Hindlimb muscle (tissue), 1 donor: ENCODE measurements at regions not wholly inside any gene's neighbourhood (a gene's known extent, or its start where the extent isn't known, plus 50 kb on each side); places are given as distances from the start of the nearest gene placed in this dataset.

Source experiments
- DNase-seq: peaks from one replicate; pipeline ENCODE4 v3.0.0-alpha.2; 2013

DNA sequence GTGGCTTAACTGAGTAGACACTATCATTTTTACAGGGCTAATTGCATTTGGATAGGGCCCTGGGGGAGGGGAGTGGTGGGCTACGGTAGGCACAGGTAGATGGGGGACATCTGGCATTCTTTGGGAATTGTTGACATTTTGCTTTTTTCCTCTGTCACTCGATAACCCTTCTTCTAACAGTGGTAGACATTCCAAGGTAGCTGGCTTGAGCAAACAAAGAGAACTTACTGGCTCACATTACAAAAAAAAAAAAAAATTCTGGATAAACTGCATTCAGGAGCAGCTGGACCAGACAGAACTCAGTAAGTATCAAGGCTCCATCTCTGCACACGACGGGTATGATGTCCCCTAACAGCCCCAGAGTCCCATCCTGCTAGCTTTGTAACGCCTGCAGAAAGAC is 585.2 kb downstream of the ZNF608 start:
- DNase-seq = no peak

DNA sequence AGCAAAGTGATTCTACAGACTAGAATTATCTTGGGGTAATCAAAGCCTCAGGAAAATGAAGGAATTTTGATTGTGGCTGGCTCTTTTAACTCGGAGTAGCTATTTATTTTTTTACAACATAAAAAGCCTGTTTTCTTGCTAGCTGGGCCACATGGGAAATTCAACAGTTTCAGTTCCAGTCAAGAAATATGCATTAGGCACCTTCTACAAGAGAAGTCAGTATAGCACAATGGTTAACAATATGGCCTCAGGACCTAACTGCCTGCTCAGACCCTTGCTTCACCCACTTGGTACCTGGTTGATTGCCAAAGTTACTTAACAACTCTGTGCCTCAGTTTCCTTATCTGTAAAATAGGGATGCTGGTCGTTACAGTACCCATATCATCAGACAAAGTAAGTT is 586.2 kb downstream of the ZNF608 start:
- DNase-seq = no peak

DNA sequence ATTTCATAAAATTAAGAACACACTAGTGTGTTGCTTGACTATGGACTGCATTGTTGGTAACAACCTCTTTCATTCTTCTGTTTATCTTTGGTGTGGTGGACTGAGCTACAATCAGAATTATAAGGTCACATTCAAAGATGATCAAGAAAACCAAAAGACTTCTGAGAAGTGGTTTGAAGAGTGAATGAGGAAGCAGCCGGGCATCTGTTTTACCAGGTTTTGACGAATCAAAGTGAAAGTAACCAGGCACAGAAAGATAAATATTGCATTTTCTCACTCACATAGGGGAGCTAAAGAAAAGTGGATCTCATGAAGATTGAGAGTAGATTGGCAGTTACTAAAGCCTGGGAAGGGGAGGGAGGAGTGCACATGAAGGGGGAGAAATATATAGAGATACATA is 589.1 kb downstream of the ZNF608 start:
- no peak for DNase-seq

DNA sequence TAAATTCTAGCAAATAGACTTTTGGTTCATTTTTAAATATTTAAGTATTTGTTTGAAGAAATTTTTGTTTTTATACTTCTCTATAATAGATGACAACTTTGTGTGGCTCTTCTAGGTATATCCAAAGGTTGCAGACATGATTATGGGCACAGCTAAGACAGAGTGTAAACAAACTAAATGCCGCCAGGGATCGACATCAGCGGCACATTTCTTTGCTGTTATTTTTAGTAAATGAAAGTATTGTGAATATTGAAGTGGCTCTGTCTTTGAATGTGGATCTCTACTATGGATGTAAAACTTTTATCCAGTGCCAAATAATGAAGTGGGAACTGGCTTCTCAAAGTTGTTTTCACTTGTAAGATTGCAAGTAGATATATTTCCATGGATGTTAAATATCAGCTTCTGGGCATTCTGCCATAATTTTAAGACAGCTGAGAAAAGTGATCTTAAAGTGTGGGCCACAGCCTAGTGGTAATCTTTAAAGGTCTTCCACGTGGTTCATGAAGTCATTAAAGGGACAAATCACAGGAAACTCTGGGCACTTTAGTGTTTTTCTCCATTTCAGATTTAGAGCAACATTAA is 589.9 kb downstream of the ZNF608 start:
- no peak for DNase-seq

GRCh38 chr5:124154714-124155113 is 591.7 kb downstream of the ZNF608 start:
- DNase-seq = no peak

GRCh38 chr5:124153588-124153987 is 592.9 kb downstream of the ZNF608 start:
- DNase-seq = no peak

GRCh38 chr5:124148574-124148973 is 597.9 kb downstream of the ZNF608 start:
- DNase-seq = no peak

DNA sequence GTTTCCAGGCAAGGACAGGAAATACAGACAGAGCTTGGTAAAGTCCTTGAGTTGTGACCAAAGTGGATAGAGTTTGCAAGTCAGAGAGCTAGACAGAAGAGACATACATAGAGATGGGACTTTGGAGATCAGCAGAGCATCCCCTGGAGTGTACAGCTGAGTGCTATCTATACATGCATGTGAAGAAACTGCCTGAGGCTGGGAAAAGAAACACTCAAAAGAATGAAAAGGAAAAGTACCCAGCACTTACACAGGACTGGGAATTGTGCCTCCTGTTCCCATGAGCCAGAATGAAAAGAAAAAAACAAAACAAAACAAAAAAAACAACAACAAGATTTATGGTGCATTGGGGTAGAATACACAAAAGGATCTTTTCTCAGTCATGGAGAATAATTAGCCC is 606.4 kb downstream of the ZNF608 start:
- no peak for DNase-seq

DNA sequence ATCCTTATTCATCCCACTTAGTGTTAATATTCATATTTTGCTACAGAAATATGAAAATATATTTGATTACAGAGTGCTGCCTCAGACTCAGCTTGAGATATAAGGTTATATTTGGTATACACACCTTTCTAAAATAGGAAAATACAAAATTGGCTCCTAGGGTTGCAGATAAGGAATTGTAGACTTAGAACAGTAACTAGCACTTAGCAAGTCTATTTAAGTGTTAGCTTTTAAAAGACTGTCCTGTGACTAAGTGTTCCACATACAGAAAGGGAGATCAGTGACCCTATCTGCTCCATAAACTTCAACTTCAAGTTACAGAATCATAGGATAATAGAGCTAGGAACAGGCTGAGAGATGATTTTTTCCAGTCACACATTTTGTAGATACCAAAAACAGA is 607.0 kb downstream of the ZNF608 start:
- no peak for DNase-seq

DNA sequence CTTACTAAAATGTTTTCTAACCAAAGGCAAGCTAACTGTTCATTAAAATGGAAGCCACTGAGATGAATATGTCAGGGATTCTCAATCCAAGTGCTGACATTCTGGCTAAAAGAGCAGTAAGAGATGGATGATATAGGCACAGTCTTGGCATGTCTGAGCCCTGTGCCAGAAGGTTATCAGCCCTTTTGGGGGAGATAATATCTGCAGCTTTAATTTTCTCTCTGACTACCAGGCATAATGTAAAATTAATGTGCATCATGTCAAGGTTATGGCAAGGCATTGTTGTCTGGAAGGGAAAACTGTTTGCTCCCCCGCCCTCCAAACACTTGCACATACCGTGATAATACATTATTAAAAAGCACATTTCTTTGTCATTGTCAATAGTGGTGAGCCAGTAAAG is 609.8 kb downstream of the ZNF608 start:
- DNase-seq = no peak

GRCh38 chr5:124134941-124135340 is 611.5 kb downstream of the ZNF608 start:
- no peak for DNase-seq

DNA sequence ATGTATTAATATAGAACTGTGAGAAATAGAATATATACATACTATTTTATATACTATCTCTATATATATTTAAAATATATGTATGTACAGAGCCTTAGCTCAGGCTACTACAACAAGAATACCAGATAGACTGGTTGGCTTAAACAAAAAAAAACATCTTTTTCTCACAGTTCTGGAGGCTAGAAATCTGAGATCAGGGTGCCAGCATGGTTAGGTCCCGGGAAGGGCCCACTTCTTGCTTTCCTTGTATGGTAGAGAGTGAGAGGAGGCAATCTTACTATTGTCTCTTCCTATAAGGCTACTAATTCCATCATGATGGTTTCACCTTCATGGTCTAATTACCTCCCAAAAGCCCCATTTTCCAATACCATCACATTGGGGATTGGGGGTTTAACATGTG is 613.0 kb downstream of the ZNF608 start:
- no peak for DNase-seq

- no peak for DNase-seq
Observed at GRCh38 chr5:124132843-124133242, 613.6 kb downstream of the ZNF608 start.

DNA sequence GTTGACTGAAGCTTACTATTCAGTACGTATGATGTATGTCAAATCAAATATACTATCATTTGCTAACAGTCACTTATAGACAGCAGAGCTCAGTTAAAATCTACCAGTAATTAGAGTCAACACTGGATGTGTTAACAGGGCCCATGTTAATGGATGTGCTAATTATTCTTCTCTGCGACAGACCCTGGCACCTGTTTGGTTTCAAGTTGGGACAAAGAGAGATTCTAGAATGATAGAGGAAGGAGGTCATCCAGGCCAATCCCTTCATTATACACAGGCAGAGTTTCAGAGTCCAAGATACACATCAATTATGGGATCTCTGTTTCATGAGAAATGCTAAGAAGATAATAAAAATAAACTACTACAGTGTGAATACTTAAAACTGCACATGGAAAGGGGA is 615.0 kb downstream of the ZNF608 start:
- no peak for DNase-seq

DNA sequence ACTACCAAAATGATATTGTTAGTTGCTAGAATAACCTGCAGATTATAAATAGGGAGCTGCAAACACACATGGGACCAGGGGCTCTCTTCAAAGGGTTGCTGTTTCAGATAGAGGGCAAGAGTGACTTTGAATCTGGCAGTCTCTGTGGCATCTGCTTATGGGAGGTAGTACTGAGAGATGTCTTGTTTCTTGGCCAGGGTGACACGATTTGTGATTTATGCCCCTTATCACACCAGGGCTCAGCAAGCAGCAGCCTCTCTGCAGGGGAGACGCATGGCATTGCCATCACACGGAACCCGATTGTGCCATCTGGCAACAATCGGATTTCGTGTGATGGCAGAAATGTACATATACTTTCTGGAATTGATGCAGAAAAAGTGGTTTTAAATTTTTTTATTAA is 615.6 kb downstream of the ZNF608 start:
- no peak for DNase-seq

- no peak for DNase-seq
Observed at GRCh38 chr5:124128867-124129266, 616.9 kb downstream of the CSNK1G3 start.

DNA sequence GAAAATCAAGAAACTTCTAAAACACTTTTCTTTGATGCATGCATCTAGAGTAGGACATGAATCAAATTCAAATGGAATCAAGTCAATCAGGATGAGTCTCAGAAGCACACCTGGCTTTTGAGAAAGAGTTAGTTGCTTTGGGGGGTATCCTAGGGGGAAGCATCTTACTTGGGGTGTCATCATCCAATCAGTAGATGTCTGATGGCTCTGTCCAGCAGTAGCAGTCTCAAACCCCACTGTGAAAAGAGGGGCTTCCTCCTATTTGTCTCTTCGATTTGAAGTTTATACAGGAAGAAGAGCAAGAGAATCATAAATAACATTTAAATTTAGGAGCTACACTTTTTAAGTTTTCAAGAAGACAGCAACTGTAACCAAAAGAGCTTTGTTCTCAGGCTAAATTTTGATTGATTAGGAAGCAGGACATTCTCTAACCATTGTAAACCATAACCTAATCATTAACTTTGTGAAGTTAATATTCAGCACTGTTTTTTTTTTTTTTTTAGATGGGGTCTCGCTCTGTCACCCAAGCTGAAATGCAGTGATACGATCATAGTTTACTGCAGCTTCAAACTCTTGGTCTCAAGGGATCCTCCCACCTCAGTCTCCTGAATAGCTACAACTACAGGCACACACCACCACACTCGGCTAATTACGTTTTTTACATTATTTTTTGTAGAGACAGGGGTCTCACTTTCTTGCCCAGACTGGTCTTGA is 614.7 kb downstream of the CSNK1G3 start:
- DNase-seq = no peak

GRCh38 chr5:124124711-124125229 is 612.8 kb downstream of the CSNK1G3 start:
- no peak for DNase-seq

GRCh38 chr5:124121198-124121597 is 609.2 kb downstream of the CSNK1G3 start:
- no peak for DNase-seq

GRCh38 chr5:124114911-124115310 is 602.9 kb downstream of the CSNK1G3 start:
- DNase-seq = no peak

DNA sequence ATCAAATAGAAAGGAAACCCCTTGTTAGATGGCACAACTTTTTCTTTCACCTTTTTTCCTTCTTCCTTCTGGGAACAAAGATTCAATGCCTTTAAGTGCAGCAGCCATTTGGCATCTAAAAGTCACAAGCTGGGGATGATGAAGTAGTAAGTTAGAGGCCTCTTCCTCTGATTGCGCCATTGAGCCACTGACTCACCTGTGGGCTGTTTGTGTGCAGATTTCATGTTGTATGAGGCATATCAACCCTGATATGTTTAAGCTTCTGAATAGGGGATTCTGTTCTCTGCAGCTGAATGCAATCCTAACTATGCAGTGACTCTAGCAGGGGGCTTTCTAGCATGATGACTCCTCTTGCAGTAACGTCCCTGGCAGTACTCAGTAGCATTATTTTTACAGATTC is 599.9 kb downstream of the CSNK1G3 start:
- DNase-seq = no peak

DNA sequence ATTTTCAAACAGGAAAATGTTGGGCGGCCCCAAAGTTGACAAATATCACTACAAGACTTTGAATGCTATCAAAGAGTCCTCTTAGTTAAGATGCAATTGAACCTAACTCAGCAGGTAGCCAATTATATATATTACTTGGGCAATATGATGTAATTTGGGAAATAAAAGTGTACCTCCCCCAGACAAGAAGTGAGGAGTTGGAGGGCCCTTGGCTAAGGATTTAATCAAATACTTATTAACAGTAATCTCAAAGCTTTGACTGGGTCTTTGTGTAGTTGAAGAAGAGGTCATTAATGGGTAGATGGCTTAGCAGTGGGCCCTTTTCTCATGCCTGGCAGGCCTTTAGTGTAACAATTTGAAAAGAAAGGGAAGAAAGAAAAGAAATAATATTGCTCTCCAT is 599.0 kb downstream of the CSNK1G3 start:
- DNase-seq = no peak

DNA sequence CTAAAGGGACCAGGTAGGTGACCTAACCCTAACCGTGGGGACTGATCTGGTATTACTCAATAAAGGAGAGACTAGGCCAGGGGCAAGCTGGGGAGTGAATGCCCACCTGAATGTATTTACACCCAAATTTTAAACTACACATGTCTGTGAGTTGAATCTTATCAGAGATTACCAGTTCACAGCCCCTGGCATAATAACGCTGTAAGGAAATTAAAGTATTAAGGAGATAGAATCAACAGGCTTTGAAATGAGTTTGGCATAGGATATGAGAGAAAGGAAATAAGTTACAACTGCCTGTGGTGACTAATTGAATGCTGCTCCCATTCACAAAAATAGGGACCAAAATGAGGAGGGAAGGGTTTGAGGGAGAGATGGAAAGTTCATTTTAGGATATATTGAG is 593.3 kb downstream of the CSNK1G3 start:
- no peak for DNase-seq

DNA sequence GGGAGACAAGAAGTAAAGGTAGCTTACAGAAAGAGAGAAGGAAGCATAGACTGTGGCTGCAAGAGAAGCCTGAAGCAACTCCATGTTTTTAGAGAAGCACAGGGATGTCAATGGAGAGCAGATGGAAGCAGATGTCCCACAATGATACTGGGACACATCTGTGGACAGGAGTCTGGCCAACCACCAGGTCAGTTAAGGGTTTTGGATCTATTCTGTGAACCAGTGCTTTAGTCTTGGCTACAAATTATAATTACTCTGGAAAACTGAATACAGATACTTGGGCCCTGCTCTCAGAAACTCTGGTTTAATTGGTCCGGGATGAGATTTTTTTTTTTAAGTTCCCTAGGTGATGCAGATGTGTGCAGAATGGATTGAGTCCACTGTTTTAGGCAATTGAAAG is 592.8 kb downstream of the CSNK1G3 start:
- DNase-seq = peak; percentile 36

DNA sequence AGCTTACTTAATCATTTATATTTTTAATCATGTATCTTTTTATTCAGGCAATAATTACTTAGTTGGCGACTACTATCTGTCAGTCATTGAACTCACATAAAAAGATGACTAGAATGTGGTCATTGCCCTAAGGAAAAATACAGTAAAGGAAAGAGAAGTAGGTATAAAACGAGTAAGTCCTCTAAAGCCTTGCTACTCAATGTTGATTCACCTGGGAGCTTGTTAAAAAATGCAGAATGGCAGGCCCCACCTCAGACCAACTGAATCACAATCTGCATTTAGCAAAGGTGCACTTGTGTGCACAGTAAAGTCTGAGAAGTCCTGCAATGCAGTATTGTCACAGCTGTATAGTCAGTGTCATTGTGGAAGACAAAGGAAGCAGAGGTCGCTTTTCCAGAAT is 592.4 kb downstream of the CSNK1G3 start:
- no peak for DNase-seq
